BJ (cell line): ENCODE measurements at regions not wholly inside any gene's neighbourhood (a gene's known extent, or its start where the extent isn't known, plus 50 kb on each side); places are given as distances from the start of the nearest gene placed in this dataset.

Source experiments
- CTCF ChIA-PET: fragments of 350-600 bp; formaldehyde crosslinking; extraction: SDS; loops from one replicate; lab custom pipeline; 2021; ENCODE audit warnings: antibody characterized with exemption, inconsistent platforms; lab: Yijun Ruan, JAX
- POLR2A ChIA-PET: fragments of 300-600 bp; sonication (Branson Sonifier 250); formaldehyde crosslinking; extraction: SDS; loops from one replicate; lab custom pipeline; 2021; ENCODE audit warnings: antibody characterized with exemption; lab: Charles Lee
- DNase-seq: peaks from one replicate; pipeline ENCODE4 v3.0.0-alpha.2; 2011; ENCODE audit warnings: low read depth
- H3K27me3 ChIP-seq: 2 replicates; pipeline ENCODE4 v1.6.0; 2011; ENCODE audit warnings: low read length; ENCODE audit not compliant: control insufficient read depth, insufficient read depth
- H3K36me3 ChIP-seq: 2 replicates; pipeline ENCODE4 v1.5.1; 2011; ENCODE audit warnings: low read length; ENCODE audit not compliant: control insufficient read depth, insufficient read depth
- H3K4me3 ChIP-seq: 2 replicates; pipeline ENCODE4 v1.5.1; 2011; ENCODE audit warnings: low read depth, mild to moderate bottlenecking, control low read depth, low read length
- CTCF ChIP-seq: IDR thresholded peaks from 2 replicates; pipeline ENCODE4 v1.5.1; 2011; ENCODE audit warnings: low read depth, mild to moderate bottlenecking, control low read depth, inconsistent platforms, low read length, moderate library complexity; ENCODE audit not compliant: insufficient read depth

- H3K27me3 ChIP-seq = no peaks in the 10 kb centered on the region
- H3K4me3 ChIP-seq = no peak overlapping the region
- TF ChIP-seq CTCF = no peak
- no peaks in the 10 kb centered on the region for H3K36me3 ChIP-seq
- peak; percentile 39 for DNase-seq
- CTCF ChIA-PET = no interaction called here
- POLR2A ChIA-PET = no interaction called here
These were observed 99.3 kb upstream of the EGFL6 start for GRCh38 chrX:13469963-13470684.

- ChIA-PET POLR2A (interaction anchor here (0.7 kb wide), 1 partner anchor 35 kb away, joined by 3 read pairs; no protein-coding TSS in a partner anchor), CTCF (interaction anchor here (1.2 kb wide), 1 partner anchor 20 kb away, joined by 3 read pairs; no protein-coding TSS in a partner anchor)
- no peak overlapping the region for H3K4me3 ChIP-seq
- H3K36me3 ChIP-seq = no peaks in the 10 kb centered on the region
- H3K27me3 ChIP-seq = no peaks in the 10 kb centered on the region
- TF ChIP-seq CTCF = no peak
- DNase-seq = no peak
These were observed 101.3 kb upstream of the EGFL6 start for GRCh38 chrX:13468096-13468495.

- H3K27me3 ChIP-seq = no peaks in the 10 kb centered on the region
- no peak for DNase-seq
- no peak for TF ChIP-seq CTCF
- ChIA-PET POLR2A (no interaction called here), CTCF (no interaction called here)
- no peak overlapping the region for H3K4me3 ChIP-seq
- H3K36me3 ChIP-seq = no peaks in the 10 kb centered on the region
These were observed 102.2 kb upstream of the EGFL6 start for GRCh38 chrX:13467243-13467642.

GRCh38 chrX:13464599-13465275, 104.7 kb upstream of the EGFL6 start:
- no peak overlapping the region for H3K4me3 ChIP-seq
- DNase-seq = no peak
- no peak for TF ChIP-seq CTCF
- H3K36me3 ChIP-seq = no peaks in the 10 kb centered on the region
- ChIA-PET POLR2A (no interaction called here), CTCF (no interaction called here)
- no peaks in the 10 kb centered on the region for H3K27me3 ChIP-seq

- CTCF ChIA-PET = interaction anchor here (0.7 kb wide), 1 partner anchor 180 kb away, joined by 3 read pairs; no protein-coding TSS in a partner anchor
- DNase-seq = peak; percentile 66
- Histone ChIP-seq H3K4me3 (no peak overlapping the region), H3K27me3 (no peaks in the 10 kb centered on the region), H3K36me3 (no peaks in the 10 kb centered on the region)
- no peak for TF ChIP-seq CTCF
- POLR2A ChIA-PET = no interaction called here
These were observed 105.8 kb upstream of the EGFL6 start for GRCh38 chrX:13463608-13464007.
